Tibial nerve (tissue), 3 donors: ENCODE measurements at regions not wholly inside any gene's neighbourhood (a gene's known extent, or its start where the extent isn't known, plus 50 kb on each side); places are given as distances from the start of the nearest gene placed in this dataset.

Experiments used
- CTCF ChIP-seq, 5 experiments: fragments of 200-600 bp in 3 of 5; fragments of 450-650 bp in 2 of 5; sonication (generic) in 3 of 5; IDR thresholded peaks; one replicate each; pipeline ENCODE4 v1.5.1; 2016 to 2019; ENCODE audit warnings: antibody characterized with exemption in 5 of 5, mild to moderate bottlenecking in 3 of 5, moderate library complexity in 2 of 5
- POLR2A ChIP-seq, 2 donors: fragments of 450-650 bp; IDR thresholded peaks; one replicate each; pipeline ENCODE4 v1.6.1; 2017; ENCODE audit warnings: antibody characterized with exemption in 2 of 2, mild to moderate bottlenecking in 2 of 2, moderate library complexity in 2 of 2

- TF ChIP-seq POLR2A (IDR thresholded peaks at IDR 0.05) (no peak), CTCF (IDR thresholded peaks at IDR 0.05) (no peak)
Observed at GRCh38 chr12:90575995-90576394, 379.0 kb downstream of the CCER1 start.
